GM21576 (cell line): ENCODE measurements at regions not wholly inside any gene's neighbourhood (a gene's known extent, or its start where the extent isn't known, plus 50 kb on each side); places are given as distances from the start of the nearest gene placed in this dataset.

ENCODE experiments used
- ATAC-seq: cut with Tn5 transposase; IDR thresholded peaks from one replicate; pipeline ENCODE4 v1.9.1; 2021; ENCODE audit warnings: mild to moderate bottlenecking, moderate library complexity; ENCODE audit not compliant: unreplicated experiment

- ATAC-seq = no peak
Measured at GRCh38 chr6:104229057-104229456, 630.7 kb downstream of the HACE1 start.

- ATAC-seq = no peak
Measured at GRCh38 chr6:104227508-104227907, 632.2 kb downstream of the HACE1 start.

- ATAC-seq = no peak
Measured at GRCh38 chr6:104226790-104227446, 632.8 kb downstream of the HACE1 start.

GRCh38 chr6:104218116-104218515 is 641.6 kb downstream of the HACE1 start:
- ATAC-seq = no peak

- no peak for ATAC-seq
Measured at GRCh38 chr6:104214901-104215300, 644.8 kb downstream of the HACE1 start.

GRCh38 chr6:104212977-104213668 is 646.6 kb downstream of the HACE1 start:
- no peak for ATAC-seq

GRCh38 chr6:104207635-104208034 is 652.1 kb downstream of the HACE1 start:
- ATAC-seq = no peak

- ATAC-seq = no peak
Measured at GRCh38 chr6:104201557-104201956, 658.2 kb downstream of the HACE1 start.

GRCh38 chr6:104187616-104188015 is 672.1 kb downstream of the HACE1 start:
- ATAC-seq = no peak

GRCh38 chr6:104186831-104187230 is 672.9 kb downstream of the HACE1 start:
- no peak for ATAC-seq

- no peak for ATAC-seq
Measured at GRCh38 chr6:104183816-104184435, 675.8 kb downstream of the HACE1 start.

- no peak for ATAC-seq
Measured at GRCh38 chr6:104182811-104183210, 676.9 kb downstream of the HACE1 start.

- no peak for ATAC-seq
Measured at GRCh38 chr6:104173668-104174067, 686.1 kb downstream of the HACE1 start.

GRCh38 chr6:104170401-104170800 is 689.3 kb downstream of the HACE1 start:
- ATAC-seq = no peak

- no peak for ATAC-seq
Measured at GRCh38 chr6:104166055-104166668, 693.6 kb downstream of the HACE1 start.

GRCh38 chr6:104162036-104162669 is 697.6 kb downstream of the HACE1 start:
- ATAC-seq = no peak

- no peak for ATAC-seq
Measured at GRCh38 chr6:104159045-104159618, 700.6 kb downstream of the HACE1 start.

GRCh38 chr6:104143757-104144156 is 716.0 kb downstream of the HACE1 start:
- ATAC-seq = no peak

GRCh38 chr6:104134876-104135275 is 724.8 kb downstream of the HACE1 start:
- no peak for ATAC-seq

GRCh38 chr6:104130343-104130742 is 729.4 kb downstream of the HACE1 start:
- no peak for ATAC-seq
